Neuronal stem cell (in vitro differentiated cells): ENCODE measurements at regions not wholly inside any gene's neighbourhood (a gene's known extent, or its start where the extent isn't known, plus 50 kb on each side); places are given as distances from the start of the nearest gene placed in this dataset.

Experiments used
- DNase-seq: peaks from one replicate; pipeline ENCODE4 v3.0.0-alpha.2; 2013; ENCODE audit warnings: low spot score
- H2AFZ ChIP-seq: one replicate; pipeline ENCODE4 v1.6.1; 2013; ENCODE audit warnings: mild to moderate bottlenecking, low read length, inconsistent platforms
- H2AK5ac ChIP-seq: 2 replicates; pipeline ENCODE4 v1.6.1; 2013; ENCODE audit warnings: low read depth, mild to moderate bottlenecking, inconsistent platforms, low read length, moderate library complexity, mixed read lengths
- H2BK120ac ChIP-seq: 2 replicates; pipeline ENCODE4 v1.6.1; 2013; ENCODE audit warnings: low read depth, mild to moderate bottlenecking, inconsistent platforms, low read length, moderate library complexity, mixed read lengths
- H2BK12ac ChIP-seq: one replicate; pipeline ENCODE4 v1.6.1; 2013; ENCODE audit warnings: low read length, inconsistent platforms
- H2BK15ac ChIP-seq: 2 replicates; pipeline ENCODE4 v1.6.1; 2013; ENCODE audit warnings: mild to moderate bottlenecking, low read length, inconsistent platforms, mixed read lengths
- H2BK5ac ChIP-seq: one replicate; pipeline ENCODE4 v1.6.1; 2013; ENCODE audit warnings: inconsistent platforms, mild to moderate bottlenecking, low read length, moderate library complexity
- H3K14ac ChIP-seq: one replicate; pipeline ENCODE4 v1.6.1; 2013; ENCODE audit warnings: low read length, inconsistent platforms
- H3K18ac ChIP-seq: 2 replicates; pipeline ENCODE4 v1.6.1; 2013; ENCODE audit warnings: low read length, inconsistent platforms
- H3K23ac ChIP-seq: 2 replicates; pipeline ENCODE4 v1.6.1; 2013; ENCODE audit warnings: low read depth, mild to moderate bottlenecking, mixed read lengths, low read length, inconsistent platforms; ENCODE audit not compliant: poor library complexity
- H3K27ac ChIP-seq: replicated peaks from 3 replicates; pipeline ENCODE4 v1.5.1; 2013; ENCODE audit warnings: low read length, inconsistent platforms
- H3K27me3 ChIP-seq, 3 experiments: 2 replicates each; pipeline ENCODE4 v1.6.1; 2013; ENCODE audit warnings: low read length in 3 of 3, mild to moderate bottlenecking in 2 of 3, inconsistent platforms in 1 of 3, low read depth in 1 of 3, mixed read lengths in 1 of 3, moderate library complexity in 1 of 3; ENCODE audit not compliant: control insufficient read depth in 3 of 3, insufficient read depth in 3 of 3
- H3K36me3 ChIP-seq, 2 donors: replicated peaks in 1 of 2; 2 replicates each; pipeline ENCODE4 v1.6.1; 2013; ENCODE audit warnings: low read length in 2 of 2; ENCODE audit not compliant: control insufficient read depth in 2 of 2, insufficient read depth in 2 of 2
- H3K4ac ChIP-seq: 2 replicates; pipeline ENCODE4 v1.6.1; 2013; ENCODE audit warnings: inconsistent platforms, mild to moderate bottlenecking, low read length, moderate library complexity
- H3K4me1 ChIP-seq, 2 donors: 1 replicate in 1 of 2; 2 replicates in 1 of 2; pipeline ENCODE4 v1.6.1; 2013; ENCODE audit warnings: low read length in 2 of 2, low read depth in 1 of 2; ENCODE audit not compliant: control insufficient read depth in 2 of 2, insufficient read depth in 1 of 2
- H3K4me2 ChIP-seq: one replicate; pipeline ENCODE4 v1.6.1; 2013; ENCODE audit warnings: mild to moderate bottlenecking, low read length, inconsistent platforms; ENCODE audit not compliant: insufficient read depth, poor library complexity, severe bottlenecking
- H3K4me3 ChIP-seq, 2 donors: 2 replicates each; pipeline ENCODE4 v1.5.1; 2013; ENCODE audit warnings: low read length in 2 of 2, mild to moderate bottlenecking in 2 of 2, inconsistent platforms in 1 of 2, moderate library complexity in 1 of 2
- H3K79me1 ChIP-seq: one replicate; pipeline ENCODE4 v1.6.1; 2013; ENCODE audit warnings: low read depth, mild to moderate bottlenecking, inconsistent platforms, low read length, moderate library complexity
- H3K9ac ChIP-seq: one replicate; pipeline ENCODE4 v1.6.1; 2013; ENCODE audit warnings: mild to moderate bottlenecking, low read depth, low read length, inconsistent platforms; ENCODE audit not compliant: poor library complexity
- H3K9me3 ChIP-seq, 2 donors: replicated peaks in 1 of 2; 2 replicates each; pipeline versions ENCODE3 to v1.6.1; 2013; ENCODE audit warnings: low read length in 2 of 2, mild to moderate bottlenecking in 2 of 2, inconsistent platforms in 1 of 2, low read depth in 1 of 2, mixed read lengths in 1 of 2, moderate library complexity in 1 of 2; ENCODE audit not compliant: control insufficient read depth in 2 of 2, insufficient read depth in 1 of 2
- H4K8ac ChIP-seq: one replicate; pipeline ENCODE4 v1.6.1; 2013; ENCODE audit warnings: low read depth, mild to moderate bottlenecking, inconsistent platforms, low read length, moderate library complexity
- H4K91ac ChIP-seq: one replicate; pipeline ENCODE4 v1.6.1; 2013; ENCODE audit warnings: low read length, low read depth, mild to moderate bottlenecking, inconsistent platforms; ENCODE audit not compliant: poor library complexity
- WGBS, 2 donors: extraction: QIAGEN DNeasy Blood & Tissue Kit; methylation state at CpG; one replicate each; pipeline ENCODE4 v1.1.7; 2013; ENCODE audit warnings: missing lambda C conversion rate in 2 of 2, mixed read lengths in 1 of 2; ENCODE audit not compliant: insufficient read length in 2 of 2, insufficient replicate concordance in 1 of 2; ENCODE audit errors: extremely low coverage in 2 of 2; 5-methylcytosine and 5-hydroxymethylcytosine counted together

- no peak overlapping the region for H2AK5ac ChIP-seq
- H3K27ac ChIP-seq: no peak overlapping the region
- no peak overlapping the region for H4K8ac ChIP-seq
- H3K27me3 ChIP-seq: no peaks in the 10 kb centered on the region
- H3K9me3 ChIP-seq: no peaks in the 10 kb centered on the region
- H3K23ac ChIP-seq: no peak overlapping the region
- H3K36me3 ChIP-seq: no peaks in the 10 kb centered on the region
- peak overlapping the region; percentile 32 for H2AFZ ChIP-seq
- no peak overlapping the region for H2BK12ac ChIP-seq
- H3K79me1 ChIP-seq: no peaks in the 10 kb centered on the region
- no peak overlapping the region for H2BK5ac ChIP-seq
- H3K18ac ChIP-seq: no peak overlapping the region
- H4K91ac ChIP-seq: no peak overlapping the region
- H3K9ac ChIP-seq: no peak overlapping the region
- H3K14ac ChIP-seq: no peak overlapping the region
- no CpG with 5 or more reads among the region's 5 CpGs for WGBS, 2 donors
- no peak for DNase-seq
- no peak overlapping the region for H3K4me2 ChIP-seq
- no peak overlapping the region for H2BK120ac ChIP-seq
- H2BK15ac ChIP-seq: no peak overlapping the region
- H3K4me1 ChIP-seq: peaks cover 0 to 6% of the 10 kb centered on the region in 2 donors
- no peak overlapping the region for H3K4ac ChIP-seq
- no peak overlapping the region for H3K4me3 ChIP-seq
These were observed 513.2 kb upstream of the CDH2 start for GRCh38 chr18:28690100-28690499.

GRCh38 chr18:28689588-28689987, 512.7 kb upstream of the CDH2 start:
- H3K14ac ChIP-seq: no peak overlapping the region
- H2AK5ac ChIP-seq: no peak overlapping the region
- H3K4me1 ChIP-seq: peaks cover 0 to 6% of the 10 kb centered on the region in 2 donors
- H2BK12ac ChIP-seq: no peak overlapping the region
- DNase-seq: no peak
- no peak overlapping the region for H3K27ac ChIP-seq
- no peak overlapping the region for H3K4ac ChIP-seq
- no peak overlapping the region for H4K91ac ChIP-seq
- no peak overlapping the region for H3K23ac ChIP-seq
- H3K79me1 ChIP-seq: no peaks in the 10 kb centered on the region
- H2BK120ac ChIP-seq: no peak overlapping the region
- peak overlapping the region; percentile 21 for H2AFZ ChIP-seq
- H3K9me3 ChIP-seq: no peaks in the 10 kb centered on the region
- no peak overlapping the region for H3K18ac ChIP-seq
- H2BK15ac ChIP-seq: no peak overlapping the region
- H3K4me2 ChIP-seq: no peak overlapping the region
- H4K8ac ChIP-seq: no peak overlapping the region
- H3K9ac ChIP-seq: no peak overlapping the region
- no peak overlapping the region for H2BK5ac ChIP-seq
- no peak overlapping the region for H3K4me3 ChIP-seq
- H3K27me3 ChIP-seq: no peaks in the 10 kb centered on the region
- no CpG with 5 or more reads among the region's 1 CpG for whole genome bisulfite sequencing, 2 donors
- H3K36me3 ChIP-seq: no peaks in the 10 kb centered on the region

- Histone ChIP-seq H2BK15ac (no peak overlapping the region), H3K4me2 (no peak overlapping the region), H3K23ac (no peak overlapping the region), H2BK5ac (no peak overlapping the region), H3K36me3 (no peaks in the 10 kb centered on the region), H3K4me1 (peaks cover 0 to 4% of the 10 kb centered on the region in 2 donors), H3K18ac (no peak overlapping the region), H4K8ac (no peak overlapping the region), H3K9me3 (no peaks in the 10 kb centered on the region), H2BK12ac (no peak overlapping the region), H3K79me1 (no peaks in the 10 kb centered on the region), H3K27ac (no peak overlapping the region), H3K4me3 (peak overlapping the region in 1 of 2 donors; percentile 45), H4K91ac (no peak overlapping the region), H2AFZ (no peak overlapping the region), H3K14ac (no peak overlapping the region), H2AK5ac (no peak overlapping the region), H3K9ac (no peak overlapping the region), H3K27me3 (no peaks in the 10 kb centered on the region), H2BK120ac (no peak overlapping the region), H3K4ac (no peak overlapping the region)
- no peak for DNase-seq
- WGBS, 2 donors: no CpG with 5 or more reads among the region's 3 CpGs
These were observed 507.9 kb upstream of the CDH2 start for GRCh38 chr18:28684746-28685355.

- Histone ChIP-seq H2BK12ac (no peak overlapping the region), H3K27ac (no peak overlapping the region), H3K23ac (no peak overlapping the region), H3K18ac (no peak overlapping the region), H2BK5ac (no peak overlapping the region), H4K8ac (no peak overlapping the region), H3K4ac (no peak overlapping the region), H3K36me3 (no peaks in the 10 kb centered on the region), H3K4me2 (no peak overlapping the region), H2BK15ac (no peak overlapping the region), H2AFZ (no peak overlapping the region), H2AK5ac (no peak overlapping the region), H3K4me3 (no peak overlapping the region), H2BK120ac (no peak overlapping the region), H3K27me3 (no peaks in the 10 kb centered on the region), H4K91ac (no peak overlapping the region), H3K4me1 (no peaks in the 10 kb centered on the region), H3K9me3 (no peaks in the 10 kb centered on the region), H3K79me1 (no peaks in the 10 kb centered on the region), H3K9ac (no peak overlapping the region), H3K14ac (no peak overlapping the region)
- no peak for DNase-seq
These were observed 506.0 kb upstream of the CDH2 start for GRCh38 chr18:28682912-28683311.
